IMR-90 (cell line): ENCODE measurements at regions not wholly inside any gene's neighbourhood (a gene's known extent, or its start where the extent isn't known, plus 50 kb on each side); places are given as distances from the start of the nearest gene placed in this dataset.
A peak's percentile ranks its signal among the peaks of the same experiment; 100 is the strongest.
"Not testable (repeated sequence)": the region's sequence is repeated elsewhere in the genome, so short reads cannot be mapped to it uniquely, and the experiment has no call there.

ENCODE experiments used
- ATAC-seq: fragments of 200-7000 bp; cut with Tn5 transposase; 2 replicates; pipeline ENCODE4 v1.9.1; 2020; ENCODE audit warnings: low read depth, mild to moderate bottlenecking, moderate library complexity
- BruUV-seq: library from RNA; stranded (reverse); fragments of 400-500 nt; replicated peaks from 2 replicates; lab custom pipeline; 2021; lab: Mats Ljungman, UMichigan
- CTCF ChIA-PET: fragments of 300-600 bp; formaldehyde crosslinking; extraction: SDS; loops from one replicate; lab custom pipeline; 2021; ENCODE audit warnings: antibody characterized with exemption; lab: Yijun Ruan, JAX
- POLR2A ChIA-PET: fragments of 300-600 bp; sonication (Branson Sonifier 250); formaldehyde crosslinking; loops from one replicate; lab custom pipeline; 2022; ENCODE audit warnings: antibody characterized with exemption; ENCODE audit not compliant: unreplicated experiment; lab: Charles Lee
- DNase-seq: peaks from one replicate; pipeline ENCODE4 v3.0.0; 2013
- H2AFZ ChIP-seq: replicated peaks from 2 replicates; pipeline ENCODE3; 2013; ENCODE audit warnings: low read length, mild to moderate bottlenecking; ENCODE audit not compliant: poor library complexity
- H2AK5ac ChIP-seq: 2 replicates; pipeline ENCODE4 v1.6.1; 2013; ENCODE audit warnings: low read depth, low read length, inconsistent platforms
- H2AK9ac ChIP-seq: replicated peaks from 2 replicates; pipeline ENCODE3; 2013; ENCODE audit warnings: mild to moderate bottlenecking, low read depth, low read length, moderate library complexity; ENCODE audit not compliant: poor library complexity
- H2BK120ac ChIP-seq: 2 replicates; pipeline ENCODE4 v1.6.1; 2013; ENCODE audit warnings: low read depth, low read length, inconsistent platforms
- H2BK15ac ChIP-seq: 3 replicates; pipeline ENCODE4 v1.6.1; 2013; ENCODE audit warnings: low read depth, low read length, inconsistent platforms
- H2BK20ac ChIP-seq: 2 replicates; pipeline ENCODE4 v1.6.1; 2013; ENCODE audit warnings: low read depth, mild to moderate bottlenecking, inconsistent platforms, low read length, moderate library complexity
- H2BK5ac ChIP-seq: 2 replicates; pipeline ENCODE4 v1.6.1; 2013; ENCODE audit warnings: mild to moderate bottlenecking, low read depth, low read length, inconsistent platforms; ENCODE audit not compliant: poor library complexity, severe bottlenecking
- H3K14ac ChIP-seq: replicated peaks from 2 replicates; pipeline ENCODE4 v1.6.1; 2013; ENCODE audit warnings: low read depth, low read length, inconsistent platforms
- H3K18ac ChIP-seq: 2 replicates; pipeline ENCODE4 v1.6.1; 2013; ENCODE audit warnings: low read depth, low read length, control low read depth
- H3K23ac ChIP-seq: 2 replicates; pipeline ENCODE4 v1.6.1; 2013; ENCODE audit warnings: low read depth, low read length, inconsistent platforms
- H3K27ac ChIP-seq: 2 replicates; pipeline ENCODE4 v1.5.1; 2013; ENCODE audit warnings: mild to moderate bottlenecking, control low read depth, low read length; ENCODE audit not compliant: insufficient read depth
- H3K27me3 ChIP-seq: 2 replicates; pipeline ENCODE4 v1.6.1; 2013; ENCODE audit warnings: low read length; ENCODE audit not compliant: control insufficient read depth, insufficient read depth
- H3K36me3 ChIP-seq: 2 replicates; pipeline ENCODE4 v1.6.1; 2013; ENCODE audit warnings: low read length, mixed read lengths; ENCODE audit not compliant: control insufficient read depth, insufficient read depth
- H3K4ac ChIP-seq: 2 replicates; pipeline ENCODE4 v1.6.1; 2013; ENCODE audit warnings: low read depth, low read length, inconsistent platforms
- H3K4me1 ChIP-seq: 2 replicates; pipeline ENCODE4 v1.6.1; 2013; ENCODE audit warnings: low read length, mixed read lengths; ENCODE audit not compliant: control insufficient read depth, insufficient read depth
- H3K4me2 ChIP-seq: 2 replicates; pipeline ENCODE4 v1.6.1; 2013; ENCODE audit warnings: low read depth, mild to moderate bottlenecking, control low read depth, low read length, moderate library complexity
- H3K4me3 ChIP-seq: 2 replicates; pipeline ENCODE4 v1.5.1; 2013; ENCODE audit warnings: low read depth, mild to moderate bottlenecking, control low read depth, low read length, moderate library complexity; ENCODE audit not compliant: insufficient read depth
- H3K56ac ChIP-seq: 2 replicates; pipeline ENCODE4 v1.6.1; 2013; ENCODE audit warnings: low read length, inconsistent platforms; ENCODE audit not compliant: insufficient read depth; ENCODE audit errors: extremely low read depth
- H3K79me1 ChIP-seq, 2 experiments: 2 replicates each; pipeline ENCODE4 v1.6.1; 2013; ENCODE audit warnings: low read length in 2 of 2, inconsistent platforms in 1 of 2, low read depth in 1 of 2
- H3K9ac ChIP-seq: 2 replicates; pipeline ENCODE4 v1.6.1; 2013; ENCODE audit warnings: low read depth, low read length, control low read depth
- H3K9me1 ChIP-seq: 2 replicates; pipeline ENCODE4 v1.6.1; 2013; ENCODE audit warnings: low read length, inconsistent platforms; ENCODE audit not compliant: insufficient read depth
- H3K9me3 ChIP-seq: 2 replicates; pipeline ENCODE4 v1.6.1; 2013; ENCODE audit warnings: low read length; ENCODE audit not compliant: control insufficient read depth, insufficient read depth
- H4K20me1 ChIP-seq: 2 replicates; pipeline ENCODE4 v1.6.1; 2013; ENCODE audit warnings: low read length, inconsistent platforms; ENCODE audit not compliant: insufficient read depth
- H4K5ac ChIP-seq: 2 replicates; pipeline ENCODE4 v1.6.1; 2013; ENCODE audit warnings: mild to moderate bottlenecking, low read depth, low read length, control low read depth
- H4K8ac ChIP-seq, 2 experiments: 2 replicates each; pipeline ENCODE4 v1.6.1; 2013; ENCODE audit warnings: low read depth in 2 of 2, low read length in 2 of 2, control low read depth in 1 of 2, inconsistent platforms in 1 of 2
- H4K91ac ChIP-seq: 2 replicates; pipeline ENCODE4 v1.6.1; 2013; ENCODE audit warnings: low read depth, low read length, inconsistent platforms; ENCODE audit not compliant: insufficient read depth
- WGBS, 2 experiments: methylation state at CpG; one replicate each; pipeline versions ENCODE4 v1.1.5 to v1.1.7; 2013; ENCODE audit warnings: missing lambda C conversion rate in 2 of 2; ENCODE audit not compliant: insufficient read length in 1 of 2; ENCODE audit errors: extremely low coverage in 2 of 2; 5-methylcytosine and 5-hydroxymethylcytosine counted together
- dilution Hi-C: fragments of 300-500 bp; cut with HindIII; formaldehyde crosslinking; loops from one replicate; pipeline ENCODE4 v1.14.3; 2018; ENCODE audit warnings: low sequenced_read_pairs; ENCODE audit not compliant: unreplicated experiment
- in situ Hi-C: fragments of 300-500 bp; cut with MboI; formaldehyde crosslinking; loops from 3 replicates; pipeline ENCODE4 v1.14.3; 2019; ENCODE audit warnings: low sequenced_read_pairs, inconsistent platforms, mixed read lengths
- intact Hi-C: fragments of 100-400 bp; cut with micrococcal nuclease; formaldehyde crosslinking; loops from 2 replicates; pipeline ENCODE4 v1.10.0; 2022

GRCh38 chr16:88149158-88149603, 197.9 kb downstream of the BANP start:
- H2AK5ac ChIP-seq, H3K56ac ChIP-seq, H3K36me3 ChIP-seq, CTCF ChIA-PET, H3K79me1 ChIP-seq, intact Hi-C loops, BruUV-seq, H3K27ac ChIP-seq, dilution Hi-C loops, H4K8ac ChIP-seq, in situ Hi-C loops, H3K9me3 ChIP-seq, H2AK9ac ChIP-seq, H3K4me2 ChIP-seq, POLR2A ChIA-PET, H2AFZ ChIP-seq, H3K9ac ChIP-seq, H4K20me1 ChIP-seq, H2BK5ac ChIP-seq, H3K23ac ChIP-seq, H4K5ac ChIP-seq, H3K4me1 ChIP-seq, H3K18ac ChIP-seq, H3K14ac ChIP-seq, H2BK120ac ChIP-seq, H4K91ac ChIP-seq, H3K27me3 ChIP-seq, DNase-seq, H3K9me1 ChIP-seq, H3K4me3 ChIP-seq, H2BK20ac ChIP-seq, ATAC-seq: not testable (repeated sequence)
- Histone ChIP-seq H2BK15ac (peak overlapping the region; percentile 17; the same call in 1 of the 3 replicates), H3K4ac (peak overlapping the region; percentile 27; the same call in 1 of the 2 replicates)
- 100% methylated on average over 1 of the region's 14 CpGs; no CpG with 5 or more reads in 1 of the 2 experiments for WGBS, 2 experiments

GRCh38 chr16:88149663-88150062, 198.4 kb downstream of the BANP start:
- ATAC-seq, intact Hi-C loops, dilution Hi-C loops, H3K9me3 ChIP-seq, H3K4me3 ChIP-seq, BruUV-seq, in situ Hi-C loops, H3K4me1 ChIP-seq, H2BK5ac ChIP-seq, H4K20me1 ChIP-seq, H3K9ac ChIP-seq, H3K79me1 ChIP-seq, H2BK20ac ChIP-seq, H3K27ac ChIP-seq, H2AK5ac ChIP-seq, H3K36me3 ChIP-seq, H4K5ac ChIP-seq, H2BK120ac ChIP-seq, H2AFZ ChIP-seq, H3K9me1 ChIP-seq, POLR2A ChIA-PET, H3K27me3 ChIP-seq, H3K56ac ChIP-seq, H2AK9ac ChIP-seq, CTCF ChIA-PET, DNase-seq, H3K18ac ChIP-seq, H3K23ac ChIP-seq, H3K4ac ChIP-seq, H4K8ac ChIP-seq, H3K14ac ChIP-seq, H3K4me2 ChIP-seq: not testable (repeated sequence)
- 86% methylated on average over 1 of the region's 3 CpGs; no CpG with 5 or more reads in 1 of the 2 experiments for WGBS, 2 experiments
- Histone ChIP-seq H2BK15ac (0 out of 3 replicates have a peak overlapping the region, but pooled peaks have one; percentile 17), H4K91ac (peak overlapping the region; percentile 47; the same call in 1 of the 2 replicates)
